Thoracic aorta (tissue), 2 donors: ENCODE measurements at regions not wholly inside any gene's neighbourhood (a gene's known extent, or its start where the extent isn't known, plus 50 kb on each side); places are given as distances from the start of the nearest gene placed in this dataset.

Experiments
- ATAC-seq: fragments of 150-250 bp; one replicate; pipeline ENCODE4 v1.8.0; 2017; ENCODE audit warnings: low read depth; ENCODE audit not compliant: insufficient number of reproducible peaks, low FRiP score
- DNase-seq: peaks from one replicate; pipeline ENCODE4 v3.0.0-alpha.2; 2020; ENCODE audit warnings: low spot score
- H3K27ac ChIP-seq, 2 donors: fragments of 200-600 bp; sonication (generic); 1 replicate in 1 of 2; 2 replicates in 1 of 2; pipeline ENCODE4 v1.5.1; 2016; ENCODE audit warnings: mild to moderate bottlenecking in 2 of 2, moderate library complexity in 2 of 2
- H3K27me3 ChIP-seq: fragments of 200-600 bp; sonication (generic); replicated peaks from 2 replicates; pipeline ENCODE4 v1.6.0; 2016; ENCODE audit warnings: mild to moderate bottlenecking; ENCODE audit not compliant: insufficient read depth
- H3K36me3 ChIP-seq: fragments of 200-600 bp; sonication (generic); one replicate; pipeline ENCODE4 v1.5.1; 2016
- H3K4me1 ChIP-seq, 2 donors: fragments of 200-600 bp; sonication (generic); 1 replicate in 1 of 2; 2 replicates in 1 of 2; pipeline versions ENCODE4 v1.5.1 to v1.6.0; 2016; ENCODE audit warnings: low read depth in 2 of 2, mild to moderate bottlenecking in 1 of 2; ENCODE audit not compliant: control insufficient read depth in 1 of 2
- H3K4me3 ChIP-seq: fragments of 200-600 bp; sonication (generic); 2 replicates; pipeline ENCODE4 v1.5.1; 2016; ENCODE audit warnings: mild to moderate bottlenecking
- H3K9me3 ChIP-seq: fragments of 200-600 bp; sonication (generic); 2 replicates; pipeline ENCODE4 v1.5.1; 2016
- CTCF ChIP-seq: fragments of 200-600 bp; sonication (generic); IDR thresholded peaks from one replicate; pipeline ENCODE4 v1.5.1; 2019; ENCODE audit warnings: antibody characterized with exemption

GRCh38 chr13:103289681-103290080 is 223.5 kb upstream of the SLC10A2 start:
- Histone ChIP-seq H3K27me3 (no peaks in the 10 kb centered on the region), H3K9me3 (no peaks in the 10 kb centered on the region), H3K4me3 (no peak overlapping the region), H3K36me3 (no peaks in the 10 kb centered on the region), H3K27ac (no peak overlapping the region), H3K4me1 (no peaks in the 10 kb centered on the region)
- DNase-seq = no peak
- no peak for TF ChIP-seq CTCF
- ATAC-seq = no peak

GRCh38 chr13:103288114-103288513 is 221.9 kb upstream of the SLC10A2 start:
- H3K4me1 ChIP-seq = no peaks in the 10 kb centered on the region
- TF ChIP-seq CTCF = no peak
- H3K27ac ChIP-seq = no peak overlapping the region
- DNase-seq (no peak), ATAC-seq (no peak)
- H3K9me3 ChIP-seq = no peaks in the 10 kb centered on the region
- H3K4me3 ChIP-seq = no peak overlapping the region
- no peaks in the 10 kb centered on the region for H3K27me3 ChIP-seq
- no peaks in the 10 kb centered on the region for H3K36me3 ChIP-seq

GRCh38 chr13:103287659-103288058 is 221.4 kb upstream of the SLC10A2 start:
- no peak for TF ChIP-seq CTCF
- Histone ChIP-seq H3K27me3 (no peaks in the 10 kb centered on the region), H3K36me3 (no peaks in the 10 kb centered on the region), H3K4me3 (no peak overlapping the region), H3K9me3 (no peaks in the 10 kb centered on the region), H3K4me1 (no peaks in the 10 kb centered on the region), H3K27ac (no peak overlapping the region)
- DNase-seq (no peak), ATAC-seq (no peak)

GRCh38 chr13:103284466-103284865 is 218.2 kb upstream of the SLC10A2 start:
- no peak for TF ChIP-seq CTCF
- H3K4me3 ChIP-seq = no peak overlapping the region
- ATAC-seq (no peak), DNase-seq (no peak)
- H3K27me3 ChIP-seq = no peaks in the 10 kb centered on the region
- no peak overlapping the region for H3K27ac ChIP-seq
- no peaks in the 10 kb centered on the region for H3K36me3 ChIP-seq
- H3K4me1 ChIP-seq = no peaks in the 10 kb centered on the region
- H3K9me3 ChIP-seq = no peaks in the 10 kb centered on the region

- H3K9me3 ChIP-seq = no peaks in the 10 kb centered on the region
- no peaks in the 10 kb centered on the region for H3K4me1 ChIP-seq
- H3K4me3 ChIP-seq = no peak overlapping the region
- ATAC-seq (no peak), DNase-seq (no peak)
- H3K27ac ChIP-seq = no peak overlapping the region
- H3K27me3 ChIP-seq = no peaks in the 10 kb centered on the region
- TF ChIP-seq CTCF = no peak
- H3K36me3 ChIP-seq = no peaks in the 10 kb centered on the region
These were observed 217.2 kb upstream of the SLC10A2 start for GRCh38 chr13:103283451-103283820.
